ENCODE measurements at regions not wholly inside any gene's neighbourhood (a gene's known extent, or its start where the extent isn't known, plus 50 kb on each side); places are given as distances from the start of the nearest gene placed in this dataset.
A peak's percentile ranks its signal among the peaks of the same experiment; 100 is the strongest.

DNA sequence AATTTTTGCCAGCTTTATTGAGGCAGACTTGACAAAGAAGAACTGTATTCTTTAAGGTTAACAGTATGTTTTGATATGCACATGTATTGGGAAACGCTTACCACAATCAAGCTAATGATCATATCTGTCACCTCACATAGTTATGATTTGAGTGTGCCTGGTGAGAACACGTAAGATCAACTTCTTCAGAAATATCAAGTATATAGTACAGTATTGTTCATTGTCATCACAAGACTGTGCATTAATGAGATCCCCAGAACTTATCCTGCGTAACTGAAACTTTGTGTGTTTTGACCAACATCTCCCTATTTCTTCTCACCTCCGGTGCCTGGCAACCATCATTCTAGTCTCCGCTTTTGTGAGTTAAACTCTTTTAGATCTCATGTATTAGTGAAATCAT, 756.4 kb upstream of the EEF2KMT start:
- Mint-ChIP-seq H3K9me3 (peaks cover 11% of the 10 kb centered on the region), H3K4me1 (ENCODE audit: low read depth) (no peaks in the 10 kb centered on the region), H3K27me3 (ENCODE audit: low read depth) (no peaks in the 10 kb centered on the region), H3K4me3 (no peak overlapping the region), H3K36me3 (ENCODE audit: insufficient read depth) (no peaks in the 10 kb centered on the region)
- ATAC-seq (peak in 1 of 2 donors; percentile 30), DNase-seq (no peak)

DNA sequence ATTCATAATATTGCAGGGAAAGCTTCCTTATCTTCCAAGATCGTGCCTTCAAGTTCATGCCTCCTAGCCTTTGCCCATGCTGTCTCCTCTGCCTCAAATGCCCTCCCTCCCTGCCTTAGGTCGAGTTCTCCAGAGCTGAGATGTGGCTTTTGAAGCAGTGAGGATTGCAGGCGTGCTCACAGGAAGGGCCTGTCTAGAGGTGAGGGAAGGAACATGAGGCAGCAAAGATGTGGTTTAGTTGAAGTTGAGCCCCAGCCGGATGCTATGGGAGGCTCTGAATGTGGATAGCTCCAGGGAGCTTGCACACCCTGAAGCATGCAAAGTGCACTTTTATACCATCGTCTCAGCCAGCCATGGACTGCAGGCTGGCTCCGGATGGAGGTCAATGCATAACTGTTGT, 754.6 kb upstream of the EEF2KMT start:
- Mint-ChIP-seq H3K27me3 (ENCODE audit: low read depth) (no peaks in the 10 kb centered on the region), H3K4me3 (no peak overlapping the region), H3K4me1 (ENCODE audit: low read depth) (no peaks in the 10 kb centered on the region), H3K36me3 (ENCODE audit: insufficient read depth) (no peaks in the 10 kb centered on the region), H3K9me3 (peaks cover 11% of the 10 kb centered on the region)
- DNase-seq, result no peak
- ATAC-seq, result no peak

DNA sequence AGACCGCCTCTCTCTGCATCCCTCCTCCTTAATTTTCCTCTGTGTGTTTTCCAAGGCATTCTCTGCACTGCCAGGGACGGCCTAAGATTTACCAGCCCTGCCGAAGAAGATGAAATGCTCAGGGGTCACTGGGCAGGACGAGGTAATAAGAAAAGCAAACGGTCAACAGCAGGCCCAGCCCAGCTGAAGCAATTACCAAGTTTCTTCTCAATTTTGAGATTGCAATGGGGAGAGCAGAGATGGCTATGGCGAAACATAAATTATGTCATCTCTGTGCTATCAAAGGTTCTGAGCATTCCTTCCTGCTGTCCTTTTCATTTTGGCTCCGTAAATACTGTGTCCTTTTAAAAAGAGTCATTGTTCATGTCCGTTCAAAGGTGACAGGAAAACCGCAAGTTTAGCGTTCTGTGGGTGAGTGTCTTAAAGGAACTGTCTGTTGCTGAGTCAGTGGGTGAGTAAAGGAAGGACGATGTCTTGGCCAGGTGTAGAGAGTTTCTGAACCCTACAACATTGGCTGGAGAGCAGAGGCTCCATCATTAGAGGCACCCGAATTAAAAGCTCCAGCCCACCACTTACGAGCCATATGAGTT, 753.9 kb upstream of the EEF2KMT start:
- Mint-ChIP-seq H3K27me3 (ENCODE audit: low read depth) (no peaks in the 10 kb centered on the region), H3K4me3 (no peak overlapping the region), H3K36me3 (ENCODE audit: insufficient read depth) (no peaks in the 10 kb centered on the region), H3K9me3 (peaks cover 11% of the 10 kb centered on the region), H3K4me1 (ENCODE audit: low read depth) (no peaks in the 10 kb centered on the region)
- ATAC-seq (no peak), DNase-seq (no peak)

GRCh38 chr16:5850632-5851392, 753.2 kb upstream of the EEF2KMT start:
- ATAC-seq (no peak), DNase-seq (no peak)
- H3K36me3 Mint-ChIP-seq (ENCODE audit: insufficient read depth), result no peaks in the 10 kb centered on the region
- H3K27me3 Mint-ChIP-seq (ENCODE audit: low read depth), result no peaks in the 10 kb centered on the region
- H3K4me1 Mint-ChIP-seq (ENCODE audit: low read depth), result no peaks in the 10 kb centered on the region
- peaks cover 11% of the 10 kb centered on the region for H3K9me3 Mint-ChIP-seq
- no peak overlapping the region for H3K4me3 Mint-ChIP-seq

DNA sequence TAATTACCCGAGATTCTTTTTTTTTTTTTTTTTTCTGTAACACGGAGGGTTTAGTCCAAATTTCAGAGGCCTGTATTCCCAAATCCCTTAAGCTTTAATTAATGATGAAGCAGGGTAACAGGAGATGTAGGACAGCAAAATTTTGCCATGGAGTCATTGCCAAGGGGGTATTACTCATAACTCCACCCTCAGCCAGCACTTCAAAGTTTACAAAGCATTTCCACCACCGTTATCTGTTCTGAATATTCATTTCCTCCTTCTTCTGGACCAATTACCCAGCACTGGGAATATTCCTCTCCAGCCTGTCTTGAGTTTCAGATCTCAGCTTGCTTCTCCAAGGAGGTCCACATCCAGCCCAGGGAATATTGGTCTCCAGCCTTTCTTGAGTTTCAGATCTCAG, 747.5 kb upstream of the EEF2KMT start:
- H3K36me3 Mint-ChIP-seq (ENCODE audit: insufficient read depth), result no peaks in the 10 kb centered on the region
- H3K4me3 Mint-ChIP-seq, result no peak overlapping the region
- H3K27me3 Mint-ChIP-seq (ENCODE audit: low read depth), result no peaks in the 10 kb centered on the region
- no peaks in the 10 kb centered on the region for H3K4me1 Mint-ChIP-seq (ENCODE audit: low read depth)
- DNase-seq (no peak), ATAC-seq (no peak)
- peaks cover 8% of the 10 kb centered on the region for H3K9me3 Mint-ChIP-seq

DNA sequence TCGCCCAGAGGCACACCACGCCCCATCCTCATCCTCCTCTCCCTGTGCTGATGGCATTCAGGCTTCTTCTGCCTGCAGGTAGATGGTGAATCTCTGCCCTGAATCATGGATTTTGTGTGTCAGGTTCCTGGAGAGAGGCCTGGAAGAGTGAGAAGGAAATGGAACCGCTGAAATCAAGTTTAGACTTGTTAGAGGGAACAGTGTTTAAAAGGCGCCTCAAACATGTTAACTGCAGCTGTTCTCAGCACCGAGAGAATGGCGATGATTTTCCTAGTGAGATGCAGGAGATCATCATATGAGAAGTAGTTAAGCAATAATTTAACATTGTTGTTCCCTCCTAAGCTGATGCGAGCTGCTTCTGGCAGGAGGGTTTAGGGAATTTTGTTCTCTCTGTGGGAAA, 744.4 kb upstream of the EEF2KMT start:
- no peaks in the 10 kb centered on the region for H3K27me3 Mint-ChIP-seq (ENCODE audit: low read depth)
- DNase-seq, result no peak
- no peak for ATAC-seq
- H3K4me1 Mint-ChIP-seq (ENCODE audit: low read depth), result no peaks in the 10 kb centered on the region
- peaks cover 11% of the 10 kb centered on the region for H3K9me3 Mint-ChIP-seq
- no peaks in the 10 kb centered on the region for H3K36me3 Mint-ChIP-seq (ENCODE audit: insufficient read depth)
- H3K4me3 Mint-ChIP-seq, result no peak overlapping the region

GRCh38 chr16:5838725-5839124, 741.1 kb upstream of the EEF2KMT start:
- Mint-ChIP-seq H3K4me3 (no peak overlapping the region), H3K4me1 (ENCODE audit: low read depth) (no peaks in the 10 kb centered on the region), H3K27me3 (ENCODE audit: low read depth) (no peaks in the 10 kb centered on the region), H3K36me3 (ENCODE audit: insufficient read depth) (no peaks in the 10 kb centered on the region), H3K9me3 (peaks cover 10% of the 10 kb centered on the region)
- ATAC-seq, result no peak
- no peak for DNase-seq

DNA sequence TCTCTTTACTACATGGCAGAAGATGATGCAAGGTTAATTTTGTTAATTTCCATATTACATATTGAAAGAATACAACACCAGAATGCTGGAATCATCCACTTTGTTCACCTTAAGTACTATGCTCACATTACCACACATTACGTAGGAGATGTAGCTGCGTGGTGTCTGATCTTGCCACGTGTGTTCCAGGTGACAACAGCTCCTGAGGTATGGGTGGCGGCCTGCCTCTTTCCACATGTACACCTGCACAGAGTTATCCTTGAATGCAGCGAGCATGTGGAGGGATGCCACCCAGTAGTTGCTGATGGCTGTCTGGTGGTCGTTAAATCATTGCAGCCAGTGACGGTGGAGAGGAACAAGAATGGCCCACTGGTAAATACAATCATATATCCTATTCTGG, 740.5 kb upstream of the EEF2KMT start:
- Mint-ChIP-seq H3K9me3 (peaks cover 5% of the 10 kb centered on the region), H3K27me3 (ENCODE audit: low read depth) (no peaks in the 10 kb centered on the region), H3K4me1 (ENCODE audit: low read depth) (no peaks in the 10 kb centered on the region), H3K36me3 (ENCODE audit: insufficient read depth) (no peaks in the 10 kb centered on the region), H3K4me3 (no peak overlapping the region)
- no peak for ATAC-seq
- DNase-seq, result no peak

DNA sequence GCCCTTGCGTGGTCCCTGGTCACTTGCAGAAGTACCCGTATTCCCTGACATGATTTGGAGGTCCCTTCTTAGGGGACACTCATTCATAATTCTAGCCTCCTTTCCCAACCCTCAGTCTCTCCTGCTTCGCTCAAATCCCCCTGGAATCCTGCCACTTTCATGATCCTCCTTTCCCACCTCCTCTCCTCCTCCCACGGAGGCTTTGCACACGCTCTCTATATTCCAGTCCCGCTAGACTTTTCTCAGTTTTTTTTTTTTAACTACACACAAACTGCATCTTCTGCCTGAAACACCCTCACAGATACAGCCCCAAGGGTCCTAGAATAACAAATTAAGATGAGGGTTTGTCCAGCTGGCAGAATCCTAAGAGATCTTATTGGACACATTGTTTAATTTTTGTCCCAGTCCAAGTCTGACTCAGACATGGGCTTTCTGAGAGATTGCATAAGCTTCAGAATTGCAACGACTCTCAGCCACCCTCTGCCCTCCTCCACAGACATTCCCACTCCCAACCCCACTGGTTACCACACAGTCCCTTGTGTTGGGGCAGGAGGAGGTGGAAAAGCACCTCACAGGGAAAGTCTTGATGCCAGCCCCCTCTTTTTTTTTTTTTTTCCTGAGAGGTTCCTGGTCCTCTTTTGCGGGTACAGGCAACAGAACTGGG, 739.5 kb upstream of the EEF2KMT start:
- no peaks in the 10 kb centered on the region for H3K27me3 Mint-ChIP-seq (ENCODE audit: low read depth)
- H3K9me3 Mint-ChIP-seq, result peaks cover 5% of the 10 kb centered on the region
- no peaks in the 10 kb centered on the region for H3K36me3 Mint-ChIP-seq (ENCODE audit: insufficient read depth)
- ATAC-seq, result no peak
- H3K4me1 Mint-ChIP-seq (ENCODE audit: low read depth), result no peaks in the 10 kb centered on the region
- H3K4me3 Mint-ChIP-seq, result no peak overlapping the region
- DNase-seq, result no peak

- ATAC-seq (no peak), DNase-seq (no peak)
- no peak overlapping the region for H3K4me3 Mint-ChIP-seq
- H3K9me3 Mint-ChIP-seq, result peaks cover 5% of the 10 kb centered on the region
- no peaks in the 10 kb centered on the region for H3K36me3 Mint-ChIP-seq (ENCODE audit: insufficient read depth)
- H3K4me1 Mint-ChIP-seq (ENCODE audit: low read depth), result no peaks in the 10 kb centered on the region
- no peaks in the 10 kb centered on the region for H3K27me3 Mint-ChIP-seq (ENCODE audit: low read depth)
Observed at GRCh38 chr16:5835876-5836275, 738.3 kb upstream of the EEF2KMT start.

DNA sequence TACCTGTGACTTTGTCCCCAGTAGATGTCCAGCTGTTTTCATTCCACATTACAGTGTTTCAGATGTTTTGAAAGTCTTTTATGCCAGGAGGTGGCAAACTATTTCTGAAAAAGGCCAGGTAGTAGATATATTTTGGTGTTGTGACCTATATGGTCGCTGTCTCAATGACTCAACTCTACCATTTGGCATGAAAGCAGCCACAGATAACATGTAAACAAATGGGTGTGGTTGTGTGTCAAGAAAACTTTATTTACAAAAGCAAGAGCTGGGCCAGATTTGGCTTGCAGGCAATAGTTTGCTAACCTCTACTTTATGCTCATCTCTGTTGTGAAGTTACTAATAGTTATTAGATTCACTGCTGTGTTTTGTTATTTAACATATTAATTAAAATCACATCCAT, 728.7 kb upstream of the EEF2KMT start:
- H3K4me3 Mint-ChIP-seq, result no peak overlapping the region
- no peaks in the 10 kb centered on the region for H3K9me3 Mint-ChIP-seq
- no peak for DNase-seq
- H3K4me1 Mint-ChIP-seq (ENCODE audit: low read depth), result no peaks in the 10 kb centered on the region
- no peak for ATAC-seq
- no peaks in the 10 kb centered on the region for H3K27me3 Mint-ChIP-seq (ENCODE audit: low read depth)
- no peaks in the 10 kb centered on the region for H3K36me3 Mint-ChIP-seq (ENCODE audit: insufficient read depth)

- Mint-ChIP-seq H3K36me3 (ENCODE audit: insufficient read depth) (no peaks in the 10 kb centered on the region), H3K4me1 (ENCODE audit: low read depth) (no peaks in the 10 kb centered on the region), H3K27me3 (ENCODE audit: low read depth) (no peaks in the 10 kb centered on the region), H3K4me3 (no peak overlapping the region), H3K9me3 (peaks cover 4% of the 10 kb centered on the region)
- DNase-seq (no peak), ATAC-seq (no peak)
Observed at GRCh38 chr16:5820472-5820871, 722.9 kb upstream of the EEF2KMT start.

GRCh38 chr16:5815570-5816237, 718.1 kb upstream of the EEF2KMT start:
- DNase-seq (no peak), ATAC-seq (no peak)
- H3K4me3 Mint-ChIP-seq, result no peak overlapping the region
- no peaks in the 10 kb centered on the region for H3K27me3 Mint-ChIP-seq (ENCODE audit: low read depth)
- no peaks in the 10 kb centered on the region for H3K36me3 Mint-ChIP-seq (ENCODE audit: insufficient read depth)
- peaks cover 7% of the 10 kb centered on the region for H3K9me3 Mint-ChIP-seq
- H3K4me1 Mint-ChIP-seq (ENCODE audit: low read depth), result no peaks in the 10 kb centered on the region

- DNase-seq, result no peak
- no peak for ATAC-seq
- Mint-ChIP-seq H3K4me3 (no peak overlapping the region), H3K36me3 (ENCODE audit: insufficient read depth) (no peaks in the 10 kb centered on the region), H3K9me3 (peaks cover 13% of the 10 kb centered on the region), H3K27me3 (ENCODE audit: low read depth) (no peaks in the 10 kb centered on the region), H3K4me1 (ENCODE audit: low read depth) (no peaks in the 10 kb centered on the region)
Observed at GRCh38 chr16:5801396-5801795, 703.8 kb upstream of the EEF2KMT start.

- Mint-ChIP-seq H3K4me3 (no peak overlapping the region), H3K27me3 (ENCODE audit: low read depth) (no peaks in the 10 kb centered on the region), H3K36me3 (ENCODE audit: insufficient read depth) (no peaks in the 10 kb centered on the region), H3K4me1 (ENCODE audit: low read depth) (no peaks in the 10 kb centered on the region), H3K9me3 (peaks cover 3% of the 10 kb centered on the region)
- DNase-seq, result no peak
- no peak for ATAC-seq
Observed at GRCh38 chr16:5793556-5793955, 696.0 kb upstream of the EEF2KMT start.
